ENCODE measurements at regions not wholly inside any gene's neighbourhood (a gene's known extent, or its start where the extent isn't known, plus 50 kb on each side); places are given as distances from the start of the nearest gene placed in this dataset.

DNA sequence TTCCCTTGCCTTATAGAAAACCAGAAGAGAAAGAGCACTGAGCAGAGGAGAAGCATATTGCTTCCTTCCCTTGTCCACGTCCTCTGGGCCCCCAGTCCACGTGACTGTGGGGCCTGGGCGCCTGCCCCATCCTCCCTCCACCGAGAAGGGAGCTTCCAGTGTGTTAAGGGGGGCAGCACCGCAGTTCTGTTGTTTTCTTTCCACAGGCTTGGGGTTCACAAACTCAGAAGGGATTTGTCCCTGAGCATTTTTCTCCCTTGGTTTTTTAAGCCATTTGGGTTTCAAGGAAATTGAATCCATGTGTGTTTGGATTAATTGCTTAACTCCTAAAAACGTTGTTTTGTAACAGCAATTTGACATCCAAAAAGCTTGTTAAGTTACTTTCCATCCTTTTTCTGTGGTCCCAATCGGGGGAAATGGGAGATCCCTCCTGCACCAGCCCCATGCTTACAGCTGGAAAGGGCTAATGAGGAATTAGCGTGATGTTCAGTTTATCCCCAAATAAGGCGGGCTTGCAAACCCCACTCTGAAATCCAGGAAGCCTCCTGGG is 347.5 kb upstream of the TNRC6C start:
- TF ChIP-seq, protein P1, sequence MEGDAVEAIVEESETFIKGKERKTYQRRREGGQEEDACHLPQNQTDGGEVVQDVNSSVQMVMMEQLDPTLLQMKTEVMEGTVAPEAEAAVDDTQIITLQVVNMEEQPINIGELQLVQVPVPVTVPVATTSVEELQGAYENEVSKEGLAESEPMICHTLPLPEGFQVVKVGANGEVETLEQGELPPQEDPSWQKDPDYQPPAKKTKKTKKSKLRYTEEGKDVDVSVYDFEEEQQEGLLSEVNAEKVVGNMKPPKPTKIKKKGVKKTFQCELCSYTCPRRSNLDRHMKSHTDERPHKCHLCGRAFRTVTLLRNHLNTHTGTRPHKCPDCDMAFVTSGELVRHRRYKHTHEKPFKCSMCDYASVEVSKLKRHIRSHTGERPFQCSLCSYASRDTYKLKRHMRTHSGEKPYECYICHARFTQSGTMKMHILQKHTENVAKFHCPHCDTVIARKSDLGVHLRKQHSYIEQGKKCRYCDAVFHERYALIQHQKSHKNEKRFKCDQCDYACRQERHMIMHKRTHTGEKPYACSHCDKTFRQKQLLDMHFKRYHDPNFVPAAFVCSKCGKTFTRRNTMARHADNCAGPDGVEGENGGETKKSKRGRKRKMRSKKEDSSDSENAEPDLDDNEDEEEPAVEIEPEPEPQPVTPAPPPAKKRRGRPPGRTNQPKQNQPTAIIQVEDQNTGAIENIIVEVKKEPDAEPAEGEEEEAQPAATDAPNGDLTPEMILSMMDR (IDR thresholded peaks at IDR 0.05), result no peak
- TF ChIP-seq POLR2AphosphoS5 (IDR thresholded peaks at IDR 0.05; ENCODE audit: insufficient read depth in 1 of 2, low read depth in 1 of 2), result peak in 1 of 2 donors; percentile 74
- no peak for TF ChIP-seq POLR2A (IDR thresholded peaks at IDR 0.05)

Data from vagina (tissue), 2 donors.